ENCODE measurements at regions not wholly inside any gene's neighbourhood (a gene's known extent, or its start where the extent isn't known, plus 50 kb on each side); places are given as distances from the start of the nearest gene placed in this dataset.

GRCh38 chr2:196362973-196363549, 191.7 kb upstream of the STK17B start:
- TF ChIP-seq, protein P1, sequence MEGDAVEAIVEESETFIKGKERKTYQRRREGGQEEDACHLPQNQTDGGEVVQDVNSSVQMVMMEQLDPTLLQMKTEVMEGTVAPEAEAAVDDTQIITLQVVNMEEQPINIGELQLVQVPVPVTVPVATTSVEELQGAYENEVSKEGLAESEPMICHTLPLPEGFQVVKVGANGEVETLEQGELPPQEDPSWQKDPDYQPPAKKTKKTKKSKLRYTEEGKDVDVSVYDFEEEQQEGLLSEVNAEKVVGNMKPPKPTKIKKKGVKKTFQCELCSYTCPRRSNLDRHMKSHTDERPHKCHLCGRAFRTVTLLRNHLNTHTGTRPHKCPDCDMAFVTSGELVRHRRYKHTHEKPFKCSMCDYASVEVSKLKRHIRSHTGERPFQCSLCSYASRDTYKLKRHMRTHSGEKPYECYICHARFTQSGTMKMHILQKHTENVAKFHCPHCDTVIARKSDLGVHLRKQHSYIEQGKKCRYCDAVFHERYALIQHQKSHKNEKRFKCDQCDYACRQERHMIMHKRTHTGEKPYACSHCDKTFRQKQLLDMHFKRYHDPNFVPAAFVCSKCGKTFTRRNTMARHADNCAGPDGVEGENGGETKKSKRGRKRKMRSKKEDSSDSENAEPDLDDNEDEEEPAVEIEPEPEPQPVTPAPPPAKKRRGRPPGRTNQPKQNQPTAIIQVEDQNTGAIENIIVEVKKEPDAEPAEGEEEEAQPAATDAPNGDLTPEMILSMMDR (IDR thresholded peaks at IDR 0.05), result no peak
- TF ChIP-seq POLR2A (IDR thresholded peaks at IDR 0.05), result no peak

Measured in lower leg skin (tissue), 3 donors.